ENCODE measurements at regions not wholly inside any gene's neighbourhood (a gene's known extent, or its start where the extent isn't known, plus 50 kb on each side); places are given as distances from the start of the nearest gene placed in this dataset.
"Not testable (repeated sequence)": the region's sequence is repeated elsewhere in the genome, so short reads cannot be mapped to it uniquely, and the experiment has no call there.

GRCh38 chr13:59439776-59440428, 723.8 kb downstream of the DIAPH3 start:
- no peak for DNase-seq

- not testable (repeated sequence) for DNase-seq
Measured at GRCh38 chr13:59441068-59441467, 722.7 kb downstream of the DIAPH3 start.

- DNase-seq: no peak
Measured at GRCh38 chr13:59441596-59442280, 722.0 kb downstream of the DIAPH3 start.

GRCh38 chr13:59442461-59442860, 721.3 kb downstream of the DIAPH3 start:
- DNase-seq: no peak

- no peak for DNase-seq
Measured at GRCh38 chr13:59442944-59443486, 720.7 kb downstream of the DIAPH3 start.

- no peak for DNase-seq
Measured at GRCh38 chr13:59444210-59444857, 719.4 kb downstream of the DIAPH3 start.

GRCh38 chr13:59445812-59446211, 717.9 kb downstream of the DIAPH3 start:
- no peak for DNase-seq

GRCh38 chr13:59446391-59446790, 717.3 kb downstream of the DIAPH3 start:
- DNase-seq: no peak

GRCh38 chr13:59447031-59447430, 716.7 kb downstream of the DIAPH3 start:
- no peak for DNase-seq

GRCh38 chr13:59447846-59448620, 715.7 kb downstream of the DIAPH3 start:
- no peak for DNase-seq

GRCh38 chr13:59449750-59450149, 714.0 kb downstream of the DIAPH3 start:
- no peak for DNase-seq

- peak; percentile 86 for DNase-seq
Measured at GRCh38 chr13:59450229-59450628, 713.5 kb downstream of the DIAPH3 start.

- no peak for DNase-seq
Measured at GRCh38 chr13:59451236-59451635, 712.5 kb downstream of the DIAPH3 start.

- peak; percentile 67 for DNase-seq
Measured at GRCh38 chr13:59452189-59452890, 711.4 kb downstream of the DIAPH3 start.

- no peak for DNase-seq
Measured at GRCh38 chr13:59458908-59459579, 704.7 kb downstream of the DIAPH3 start.

GRCh38 chr13:59459972-59460371, 703.8 kb downstream of the DIAPH3 start:
- DNase-seq: no peak

GRCh38 chr13:59461411-59461810, 702.3 kb downstream of the DIAPH3 start:
- no peak for DNase-seq

- DNase-seq: no peak
Measured at GRCh38 chr13:59463023-59463422, 700.7 kb downstream of the DIAPH3 start.

GRCh38 chr13:59464926-59465325, 698.8 kb downstream of the DIAPH3 start:
- DNase-seq: no peak

GRCh38 chr13:59468396-59468795, 695.3 kb downstream of the DIAPH3 start:
- DNase-seq: no peak

GRCh38 chr13:59471106-59471505, 692.6 kb downstream of the DIAPH3 start:
- DNase-seq: no peak

GRCh38 chr13:59472134-59472533, 691.6 kb downstream of the DIAPH3 start:
- DNase-seq: no peak

Data from DMS 273 treated with DMSO at 0.1 percent for 48 hours (cell line).